NCI-H2107 (cell line): ENCODE measurements at regions not wholly inside any gene's neighbourhood (a gene's known extent, or its start where the extent isn't known, plus 50 kb on each side); places are given as distances from the start of the nearest gene placed in this dataset.
"Not testable (repeated sequence)": the region's sequence is repeated elsewhere in the genome, so short reads cannot be mapped to it uniquely, and the experiment has no call there.

Source experiments
- DNase-seq: peaks from one replicate; lab custom pipeline; 2025; lab: John Stamatoyannopoulos, UW

- no peak for DNase-seq
Measured at GRCh38 chr1:213596729-213597128, 391.0 kb upstream of the PROX1 start.

DNA sequence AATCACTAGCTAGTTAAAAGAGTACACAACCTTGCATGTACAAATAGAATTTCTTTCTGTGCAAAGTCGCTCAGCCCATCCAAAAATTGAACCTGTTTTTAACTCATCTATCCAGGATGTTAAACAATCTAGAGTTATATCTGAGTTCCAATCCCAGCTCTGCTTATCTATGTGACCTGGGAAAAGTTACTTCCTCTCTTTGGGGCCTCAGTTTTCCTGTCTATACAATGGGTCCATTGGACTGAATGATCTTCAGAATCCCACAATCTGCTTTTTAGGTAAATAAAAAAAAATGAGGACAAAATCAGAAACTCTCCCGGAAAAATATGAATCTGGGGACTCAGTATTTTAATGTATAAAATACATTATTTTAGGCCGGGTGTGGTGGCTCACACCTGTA is 389.5 kb upstream of the PROX1 start:
- no peak for DNase-seq

- DNase-seq: no peak
Measured at GRCh38 chr1:213600879-213601278, 386.9 kb upstream of the PROX1 start.

DNA sequence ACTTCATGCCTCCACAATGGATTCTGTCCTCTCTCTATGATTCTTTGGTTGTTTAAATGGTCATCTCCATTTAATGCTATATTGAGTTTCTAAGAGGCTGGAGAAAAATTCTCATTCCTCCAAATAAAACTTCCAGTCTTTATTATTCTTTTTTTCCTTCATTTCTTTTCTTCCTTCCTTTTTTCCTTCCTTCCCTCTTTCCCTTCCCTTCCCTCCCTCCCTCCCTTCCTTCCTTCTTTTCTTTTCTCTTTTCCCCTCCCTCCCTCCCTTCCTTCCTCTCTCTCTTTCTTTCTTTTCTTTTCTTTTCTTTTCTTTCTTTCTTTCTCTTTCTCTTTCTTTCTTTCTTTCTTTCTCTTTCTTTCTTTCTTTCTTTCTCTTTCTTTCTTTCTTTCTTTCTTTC is 386.1 kb upstream of the PROX1 start:
- not testable (repeated sequence) for DNase-seq

DNA sequence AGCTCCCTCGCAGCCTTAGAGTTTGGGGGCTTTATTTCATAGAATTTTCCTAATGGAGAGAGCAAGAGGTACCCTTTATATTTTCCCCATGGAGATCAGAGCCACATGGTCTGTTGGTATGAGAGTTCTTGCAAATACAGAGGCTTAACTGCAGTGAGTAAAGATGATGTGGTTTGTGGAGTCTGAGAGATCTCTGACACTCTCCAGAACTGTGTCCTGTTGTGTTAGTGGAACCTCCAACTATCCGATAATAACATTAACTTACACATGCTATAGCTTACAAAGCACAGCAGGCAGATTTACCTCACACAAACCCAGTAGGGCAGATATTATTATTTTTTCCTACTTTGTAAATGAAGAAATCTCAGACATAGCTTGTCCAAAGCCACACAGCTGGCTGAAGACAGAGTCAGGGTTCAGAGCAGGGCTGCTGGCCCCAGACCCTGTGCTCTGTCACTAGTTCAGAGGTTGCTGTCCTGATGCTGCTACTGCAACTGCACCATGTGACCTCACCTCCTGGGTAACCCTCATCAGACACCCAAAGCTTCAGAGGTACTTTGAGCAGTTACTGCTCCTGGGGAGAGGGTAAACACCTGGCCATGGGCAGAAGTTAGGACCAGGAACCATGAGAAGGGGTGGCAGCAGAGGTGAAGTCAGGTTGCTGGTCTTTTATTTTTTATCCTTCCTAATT is 384.8 kb upstream of the PROX1 start:
- no peak for DNase-seq

- DNase-seq: no peak
Measured at GRCh38 chr1:213604477-213604876, 383.3 kb upstream of the PROX1 start.

DNA sequence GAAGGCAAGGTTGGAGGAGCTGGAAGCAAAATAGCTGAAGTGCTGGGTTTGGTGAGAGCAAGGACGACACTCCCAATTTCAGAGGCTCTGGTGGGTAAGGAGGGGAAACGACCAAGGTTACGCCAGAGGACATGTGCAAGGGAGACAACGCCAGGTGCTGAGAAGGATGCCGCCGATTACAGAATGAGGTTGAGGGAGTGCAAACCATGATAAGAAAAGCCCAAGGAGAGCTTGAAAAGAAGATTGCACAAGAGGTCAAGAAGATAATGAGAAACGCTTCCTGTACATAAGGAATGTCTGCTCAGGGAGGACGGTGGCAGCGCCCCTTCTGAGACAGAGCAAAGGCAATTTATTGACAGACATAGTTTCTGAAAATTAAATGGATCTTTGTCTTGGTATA is 382.0 kb upstream of the PROX1 start:
- DNase-seq: no peak

DNA sequence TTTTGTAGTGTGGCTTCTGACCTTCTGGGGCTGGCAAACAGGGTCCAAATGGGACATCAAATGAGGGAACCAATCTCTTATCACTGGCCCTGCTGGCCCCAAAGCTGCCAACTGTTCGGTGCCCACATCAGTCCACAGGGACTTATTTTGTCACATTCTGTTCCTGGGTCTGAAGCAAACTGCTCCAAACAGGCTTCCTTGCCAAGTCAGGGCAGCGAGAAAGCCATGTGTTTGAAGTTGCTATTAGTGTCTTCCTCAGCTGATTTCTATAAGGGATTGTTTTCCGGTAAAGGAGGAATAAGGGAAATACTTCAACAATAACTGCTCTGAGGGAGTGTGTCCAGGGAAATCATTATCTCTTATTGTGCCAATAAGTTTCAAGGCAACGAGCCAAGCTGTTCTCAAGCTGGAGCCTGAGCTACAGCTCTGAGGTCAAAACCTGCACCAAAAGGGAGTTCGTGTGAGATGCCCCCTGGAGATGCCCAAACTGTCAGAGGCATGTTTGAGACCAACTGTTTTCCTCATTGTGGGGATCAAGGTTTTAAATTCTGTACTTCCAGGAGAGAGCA is 381.4 kb upstream of the PROX1 start:
- no peak for DNase-seq

- no peak for DNase-seq
Measured at GRCh38 chr1:213613549-213613948, 374.2 kb upstream of the PROX1 start.

GRCh38 chr1:213615226-213615916 is 372.4 kb upstream of the PROX1 start:
- no peak for DNase-seq

DNA sequence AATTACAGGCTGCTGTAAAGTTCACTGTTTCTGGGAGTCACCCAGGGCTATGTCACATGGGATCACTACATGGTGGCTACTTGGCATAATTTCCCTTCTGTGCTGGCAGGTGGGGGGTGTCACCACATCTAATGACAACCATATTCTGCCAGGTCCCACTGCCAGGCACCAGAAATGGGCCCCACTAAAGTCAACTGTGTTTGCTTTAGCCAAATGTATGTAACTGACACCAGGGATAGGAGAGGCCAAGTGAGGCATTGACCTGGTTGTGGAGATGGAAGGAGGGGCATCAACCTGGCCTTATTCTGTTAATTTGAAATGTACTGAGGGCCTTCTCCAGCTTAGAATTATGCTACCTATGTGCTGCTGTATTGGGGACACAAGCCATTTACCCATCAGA is 370.6 kb upstream of the PROX1 start:
- no peak for DNase-seq

DNA sequence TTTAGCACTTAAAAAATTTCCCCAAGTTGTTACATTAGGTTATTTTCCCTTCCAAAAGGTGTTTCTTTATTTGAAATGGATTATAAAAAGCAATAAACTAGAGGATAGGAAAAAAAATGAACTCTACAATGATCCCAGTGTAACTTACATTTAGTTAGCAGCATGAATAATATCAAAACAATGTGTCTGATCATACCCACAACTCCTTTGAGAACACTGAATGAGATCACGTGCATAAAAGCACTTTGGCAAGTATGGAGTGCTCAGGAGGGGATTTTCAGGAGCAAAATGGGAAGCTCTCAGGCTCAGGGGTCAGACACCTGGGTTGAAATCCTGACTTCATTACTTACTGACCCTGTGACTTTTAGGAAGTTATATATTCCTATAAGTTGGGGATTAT is 369.7 kb upstream of the PROX1 start:
- DNase-seq: no peak

DNA sequence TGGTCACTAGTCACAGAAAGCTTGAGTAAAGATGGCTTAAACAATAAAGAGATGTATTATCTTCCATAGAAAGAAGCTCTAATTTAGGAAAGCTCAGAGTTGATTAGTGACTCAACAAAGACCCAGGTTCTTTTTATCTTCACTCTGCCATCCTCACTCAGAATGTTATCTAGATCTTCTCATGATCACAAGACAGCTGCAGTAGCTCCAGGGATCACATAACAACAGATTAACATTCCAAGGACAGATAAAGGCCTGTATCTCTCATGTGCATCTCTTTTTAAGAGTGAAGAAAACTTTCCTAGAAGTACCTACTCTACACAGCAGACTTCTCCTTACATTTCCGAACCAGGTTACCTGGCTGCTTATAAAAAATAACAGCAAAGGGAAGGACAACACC is 368.7 kb upstream of the PROX1 start:
- DNase-seq: no peak

- DNase-seq: no peak
Measured at GRCh38 chr1:213621077-213621476, 366.7 kb upstream of the PROX1 start.

DNA sequence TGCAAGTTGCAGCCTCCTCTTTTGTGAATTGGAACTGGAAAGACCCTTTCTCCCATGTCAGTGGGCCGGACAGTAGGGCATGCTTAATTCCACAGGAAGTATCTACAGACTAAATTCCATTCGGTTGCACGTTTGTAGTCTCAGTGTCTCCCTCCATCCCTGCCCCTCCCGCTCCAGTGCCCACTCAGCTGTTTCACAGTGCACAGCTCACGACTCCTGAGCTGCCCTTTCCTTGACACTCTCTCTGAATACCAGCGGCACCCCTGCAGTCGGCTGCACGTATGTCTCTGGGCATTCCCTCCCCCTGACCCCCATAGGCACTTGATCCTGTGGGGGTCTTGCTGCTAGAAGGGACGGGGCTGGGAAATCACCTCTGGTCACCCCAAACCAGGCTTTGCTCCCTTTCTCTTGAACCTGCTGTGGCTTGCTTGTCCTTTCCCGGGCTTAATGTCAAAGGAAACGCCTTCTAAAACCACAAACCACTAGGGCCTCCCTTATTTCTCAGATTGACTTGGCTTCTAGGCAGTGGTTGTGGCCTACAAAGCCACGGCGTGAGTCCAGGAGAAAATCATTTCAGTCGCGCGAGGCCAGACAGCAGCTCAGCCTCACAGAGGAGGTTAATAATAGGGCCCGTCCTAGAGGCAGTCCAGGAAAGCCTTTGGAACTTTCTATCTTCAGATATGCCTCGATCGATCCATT is 365.3 kb upstream of the PROX1 start:
- no peak for DNase-seq

DNA sequence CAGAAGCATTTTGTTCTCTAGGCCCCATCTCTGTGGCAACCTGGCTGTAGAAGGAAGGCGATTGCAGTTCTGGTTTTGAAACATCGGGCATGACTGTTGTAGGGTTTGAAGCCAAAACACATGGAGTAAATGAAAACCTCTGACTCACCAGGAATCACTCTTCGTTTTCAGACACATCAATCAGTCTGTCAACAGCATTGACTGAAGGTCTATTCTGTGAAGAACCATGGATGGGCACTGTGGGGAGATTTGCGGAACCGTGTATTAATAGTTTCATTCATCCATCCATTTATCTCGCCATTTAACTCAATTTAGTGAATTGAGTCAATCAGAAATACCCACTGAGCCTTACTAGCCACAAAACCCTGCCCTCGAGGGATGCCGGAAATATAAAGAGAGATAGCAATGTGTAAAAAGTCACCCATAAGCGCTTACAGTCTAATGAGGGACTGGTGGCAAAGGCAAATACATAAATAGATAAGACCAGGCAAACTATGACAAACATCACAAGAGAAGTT is 364.6 kb upstream of the PROX1 start:
- no peak for DNase-seq

GRCh38 chr1:213623862-213624261 is 363.9 kb upstream of the PROX1 start:
- no peak for DNase-seq

- not testable (repeated sequence) for DNase-seq
Measured at GRCh38 chr1:213636778-213637177, 351.0 kb upstream of the PROX1 start.

DNA sequence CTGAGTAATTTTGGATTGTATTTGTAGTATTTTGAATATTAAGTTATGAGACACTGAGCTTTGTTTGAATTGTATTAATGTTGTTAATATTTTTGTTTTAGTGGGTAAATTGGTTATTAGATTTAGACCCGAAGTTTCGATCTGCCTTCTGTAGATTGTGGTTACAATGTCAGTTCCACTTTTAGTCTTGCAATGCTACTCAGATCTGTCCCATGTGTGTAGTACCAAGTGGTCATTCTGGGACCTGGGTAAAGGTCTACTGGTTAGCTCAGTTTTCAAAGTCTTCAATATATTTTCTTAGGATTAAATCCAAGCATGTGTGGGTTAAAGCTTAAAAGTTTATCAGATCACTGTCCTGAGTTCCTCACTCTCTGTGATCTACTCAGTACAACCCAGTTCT is 346.5 kb upstream of the PROX1 start:
- no peak for DNase-seq

GRCh38 chr1:213643360-213643759 is 344.4 kb upstream of the PROX1 start:
- no peak for DNase-seq

DNA sequence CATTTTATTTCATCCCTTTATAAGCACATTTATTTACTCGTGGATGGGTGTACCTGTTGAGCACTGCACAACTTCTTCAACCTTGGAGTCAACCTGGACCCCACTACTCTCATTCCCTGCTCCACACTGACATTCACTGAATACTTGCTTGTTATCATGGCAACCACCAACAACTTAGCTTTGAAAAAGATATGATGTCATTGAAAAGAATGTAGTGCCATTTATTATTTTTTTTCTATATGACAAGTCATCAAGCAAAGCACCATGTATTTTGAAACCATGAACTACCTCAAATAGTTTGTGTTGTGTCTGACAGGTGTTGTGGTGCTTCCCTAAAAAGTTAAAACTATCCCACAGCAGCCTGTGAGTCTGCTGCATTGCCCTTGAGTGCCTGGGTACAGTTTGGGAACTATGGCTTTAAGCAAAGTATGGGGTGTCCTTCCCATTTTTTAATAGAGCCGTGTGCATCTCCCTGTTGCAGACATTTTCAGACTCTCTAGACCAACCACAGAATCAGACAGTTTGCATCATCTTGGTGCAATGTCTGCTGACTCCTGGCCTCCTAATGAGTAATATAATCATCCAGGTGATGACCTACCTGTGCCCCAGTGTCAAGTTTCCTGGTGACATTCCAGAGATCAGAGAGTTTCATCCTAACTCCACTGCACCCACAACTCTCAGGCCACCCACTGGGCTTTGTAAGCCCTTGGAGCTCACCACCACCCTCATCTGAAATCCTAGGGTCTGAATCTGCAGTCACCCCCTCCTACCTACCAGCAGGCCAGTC is 339.7 kb upstream of the PROX1 start:
- DNase-seq: no peak

DNA sequence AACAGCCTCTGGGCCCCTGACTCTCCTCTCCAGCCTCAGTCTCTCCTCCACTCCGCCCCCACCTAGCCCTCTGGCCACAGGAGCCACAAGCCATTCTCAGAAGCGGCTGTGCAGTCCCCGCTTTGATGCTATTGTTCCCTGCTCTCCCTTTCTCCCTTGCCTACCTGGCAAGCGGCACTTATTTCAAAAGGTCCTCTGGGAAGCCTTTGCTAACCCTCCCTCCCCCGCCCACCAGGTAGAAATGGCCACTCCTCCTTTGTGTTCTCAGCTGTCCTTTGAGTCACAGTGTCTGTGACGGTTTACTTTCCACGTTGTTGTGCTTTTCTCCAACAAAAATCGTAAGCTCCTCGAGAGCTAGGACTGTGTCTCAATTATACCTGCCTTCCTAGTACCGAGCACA is 338.4 kb upstream of the PROX1 start:
- peak; percentile 32 for DNase-seq
